ENCODE measurements at regions not wholly inside any gene's neighbourhood (a gene's known extent, or its start where the extent isn't known, plus 50 kb on each side); places are given as distances from the start of the nearest gene placed in this dataset.

DNA sequence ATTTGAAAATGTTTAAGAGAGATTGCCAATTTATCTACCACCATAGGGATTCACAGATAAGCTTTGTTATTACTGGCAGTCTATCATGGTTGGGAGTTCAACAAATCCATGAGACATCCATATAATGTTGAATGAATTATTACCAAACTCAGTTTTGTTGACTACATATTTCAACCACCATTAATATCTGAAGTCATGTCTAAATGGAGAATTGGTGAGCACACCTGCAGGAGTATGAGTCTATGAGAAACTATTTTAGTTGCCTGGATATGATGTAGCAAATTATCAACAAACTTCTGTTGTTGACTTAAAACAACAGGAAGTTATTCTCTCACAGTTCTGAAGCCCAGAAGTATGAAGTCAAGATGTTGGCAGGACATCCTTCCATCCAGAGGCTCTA lies 126.8 kb upstream of the FBXL7 start:
- TF ChIP-seq POLR2A (conservative IDR thresholded peaks at IDR 0.05) = no peak
- no peak for TF ChIP-seq SMAD2 (IDR thresholded peaks at IDR 0.05; ENCODE audit: low read depth, low read length)
- TF ChIP-seq ZNF274 (IDR thresholded peaks at IDR 0.05; ENCODE audit: borderline replicate concordance, low read depth, low read length) = no peak
- no peak for TF ChIP-seq ZNF445 (CRISPR knock-in tag; IDR thresholded peaks at IDR 0.05; ENCODE audit: low read depth)
- TF ChIP-seq, protein P1, sequence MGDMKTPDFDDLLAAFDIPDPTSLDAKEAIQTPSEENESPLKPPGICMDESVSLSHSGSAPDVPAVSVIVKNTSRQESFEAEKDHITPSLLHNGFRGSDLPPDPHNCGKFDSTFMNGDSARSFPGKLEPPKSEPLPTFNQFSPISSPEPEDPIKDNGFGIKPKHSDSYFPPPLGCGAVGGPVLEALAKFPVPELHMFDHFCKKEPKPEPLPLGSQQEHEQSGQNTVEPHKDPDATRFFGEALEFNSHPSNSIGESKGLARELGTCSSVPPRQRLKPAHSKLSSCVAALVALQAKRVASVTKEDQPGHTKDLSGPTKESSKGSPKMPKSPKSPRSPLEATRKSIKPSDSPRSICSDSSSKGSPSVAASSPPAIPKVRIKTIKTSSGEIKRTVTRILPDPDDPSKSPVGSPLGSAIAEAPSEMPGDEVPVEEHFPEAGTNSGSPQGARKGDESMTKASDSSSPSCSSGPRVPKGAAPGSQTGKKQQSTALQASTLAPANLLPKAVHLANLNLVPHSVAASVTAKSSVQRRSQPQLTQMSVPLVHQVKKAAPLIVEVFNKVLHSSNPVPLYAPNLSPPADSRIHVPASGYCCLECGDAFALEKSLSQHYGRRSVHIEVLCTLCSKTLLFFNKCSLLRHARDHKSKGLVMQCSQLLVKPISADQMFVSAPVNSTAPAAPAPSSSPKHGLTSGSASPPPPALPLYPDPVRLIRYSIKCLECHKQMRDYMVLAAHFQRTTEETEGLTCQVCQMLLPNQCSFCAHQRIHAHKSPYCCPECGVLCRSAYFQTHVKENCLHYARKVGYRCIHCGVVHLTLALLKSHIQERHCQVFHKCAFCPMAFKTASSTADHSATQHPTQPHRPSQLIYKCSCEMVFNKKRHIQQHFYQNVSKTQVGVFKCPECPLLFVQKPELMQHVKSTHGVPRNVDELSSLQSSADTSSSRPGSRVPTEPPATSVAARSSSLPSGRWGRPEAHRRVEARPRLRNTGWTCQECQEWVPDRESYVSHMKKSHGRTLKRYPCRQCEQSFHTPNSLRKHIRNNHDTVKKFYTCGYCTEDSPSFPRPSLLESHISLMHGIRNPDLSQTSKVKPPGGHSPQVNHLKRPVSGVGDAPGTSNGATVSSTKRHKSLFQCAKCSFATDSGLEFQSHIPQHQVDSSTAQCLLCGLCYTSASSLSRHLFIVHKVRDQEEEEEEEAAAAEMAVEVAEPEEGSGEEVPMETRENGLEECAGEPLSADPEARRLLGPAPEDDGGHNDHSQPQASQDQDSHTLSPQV (IDR thresholded peaks at IDR 0.05) = no peak
- no peak for TF ChIP-seq NR3C1 (CRISPR knock-in tag; IDR thresholded peaks at IDR 0.05)

All from K562 (cell line).